NT2/D1 (cell line): ENCODE measurements at regions not wholly inside any gene's neighbourhood (a gene's known extent, or its start where the extent isn't known, plus 50 kb on each side); places are given as distances from the start of the nearest gene placed in this dataset.
"Not testable (repeated sequence)": the region's sequence is repeated elsewhere in the genome, so short reads cannot be mapped to it uniquely, and the experiment has no call there.

Source experiments
- DNase-seq: peaks from one replicate; pipeline ENCODE4 v3.0.0-alpha.2; 2011; ENCODE audit warnings: low read depth, low spot score
- H3K27me3 ChIP-seq: 2 replicates; pipeline ENCODE4 v1.6.0; 2011; ENCODE audit warnings: mild to moderate bottlenecking; ENCODE audit not compliant: insufficient read length, insufficient read depth
- H3K36me3 ChIP-seq: 2 replicates; pipeline ENCODE4 v1.6.1; 2011; ENCODE audit warnings: mild to moderate bottlenecking, low read length, mixed read lengths; ENCODE audit not compliant: insufficient read depth, insufficient read length
- H3K4me1 ChIP-seq: 2 replicates; pipeline ENCODE4 v1.5.1; 2011; ENCODE audit not compliant: insufficient read depth, insufficient read length
- H3K4me3 ChIP-seq: 2 replicates; pipeline ENCODE4 v1.5.1; 2011; ENCODE audit warnings: low read depth; ENCODE audit not compliant: insufficient read length
- H3K9ac ChIP-seq: 2 replicates; pipeline ENCODE4 v1.6.0; 2011; ENCODE audit warnings: low read depth; ENCODE audit not compliant: insufficient read length
- H3K9me3 ChIP-seq: 2 replicates; pipeline ENCODE4 v1.5.1; 2011; ENCODE audit warnings: mild to moderate bottlenecking, low read length; ENCODE audit not compliant: insufficient read depth
- SUZ12 ChIP-seq: IDR thresholded peaks from 2 replicates; pipeline ENCODE4 v1.6.1; 2011; ENCODE audit not compliant: insufficient read length, insufficient read depth; ENCODE audit errors: extremely low read depth
- YY1 ChIP-seq: IDR thresholded peaks from 2 replicates; pipeline ENCODE4 v1.6.1; 2011; ENCODE audit not compliant: insufficient read length, insufficient read depth
- ZNF274 ChIP-seq: IDR thresholded peaks from 2 replicates; pipeline ENCODE4 v1.6.1; 2011; ENCODE audit warnings: mild to moderate bottlenecking, low read depth, low read length

- Histone ChIP-seq H3K4me3 (no peak overlapping the region), H3K4me1 (no peaks in the 10 kb centered on the region), H3K36me3 (no peaks in the 10 kb centered on the region), H3K9me3 (no peaks in the 10 kb centered on the region), H3K27me3 (no peaks in the 10 kb centered on the region), H3K9ac (no peak overlapping the region)
- TF ChIP-seq ZNF274 = no peak
- TF ChIP-seq SUZ12 = no peak
- no peak for TF ChIP-seq YY1
- no peak for DNase-seq
These were observed 202.7 kb downstream of the PTH2R start for GRCh38 chr2:208609166-208609804.

GRCh38 chr2:208615675-208616074 lies 209.1 kb downstream of the PTH2R start:
- H3K4me3 ChIP-seq, H3K9me3 ChIP-seq, H3K9ac ChIP-seq, H3K36me3 ChIP-seq, DNase-seq, H3K4me1 ChIP-seq, H3K27me3 ChIP-seq: not testable (repeated sequence)

GRCh38 chr2:208618220-208618619 lies 211.6 kb downstream of the PTH2R start:
- no peaks in the 10 kb centered on the region for H3K27me3 ChIP-seq
- DNase-seq = no peak
- TF ChIP-seq YY1 (no peak), SUZ12 (no peak), ZNF274 (no peak)
- no peak overlapping the region for H3K4me3 ChIP-seq
- H3K9me3 ChIP-seq = no peaks in the 10 kb centered on the region
- H3K9ac ChIP-seq = no peak overlapping the region
- no peaks in the 10 kb centered on the region for H3K4me1 ChIP-seq
- no peaks in the 10 kb centered on the region for H3K36me3 ChIP-seq

- TF ChIP-seq SUZ12 (no peak), ZNF274 (no peak), YY1 (no peak)
- no peak for DNase-seq
- no peaks in the 10 kb centered on the region for H3K4me1 ChIP-seq
- no peaks in the 10 kb centered on the region for H3K9me3 ChIP-seq
- no peaks in the 10 kb centered on the region for H3K36me3 ChIP-seq
- H3K9ac ChIP-seq = no peak overlapping the region
- no peaks in the 10 kb centered on the region for H3K27me3 ChIP-seq
- H3K4me3 ChIP-seq = no peak overlapping the region
These were observed 213.4 kb downstream of the PTH2R start for GRCh38 chr2:208619993-208620392.

- no peaks in the 10 kb centered on the region for H3K27me3 ChIP-seq
- no peaks in the 10 kb centered on the region for H3K36me3 ChIP-seq
- H3K4me3 ChIP-seq = no peak overlapping the region
- no peak overlapping the region for H3K9ac ChIP-seq
- no peaks in the 10 kb centered on the region for H3K4me1 ChIP-seq
- no peaks in the 10 kb centered on the region for H3K9me3 ChIP-seq
- DNase-seq = no peak
- no peak for TF ChIP-seq YY1
- TF ChIP-seq ZNF274 = no peak
- no peak for TF ChIP-seq SUZ12
These were observed 213.9 kb downstream of the PTH2R start for GRCh38 chr2:208620487-208620978.

GRCh38 chr2:208627110-208627884 lies 220.7 kb downstream of the PTH2R start:
- H3K9ac ChIP-seq = no peak overlapping the region
- no peaks in the 10 kb centered on the region for H3K27me3 ChIP-seq
- no peaks in the 10 kb centered on the region for H3K9me3 ChIP-seq
- H3K36me3 ChIP-seq = no peaks in the 10 kb centered on the region
- no peak overlapping the region for H3K4me3 ChIP-seq
- no peaks in the 10 kb centered on the region for H3K4me1 ChIP-seq
- no peak for DNase-seq
- no peak for TF ChIP-seq YY1
- TF ChIP-seq ZNF274 = no peak
- TF ChIP-seq SUZ12 = no peak

GRCh38 chr2:208627916-208628315 lies 221.3 kb downstream of the PTH2R start:
- no peak for DNase-seq

More at GRCh38 chr2:208627916-208628315, 221.3 kb downstream of the PTH2R start:
- Histone ChIP-seq H3K4me1 (no peaks in the 10 kb centered on the region), H3K4me3 (no peak overlapping the region), H3K36me3 (no peaks in the 10 kb centered on the region), H3K9me3 (no peaks in the 10 kb centered on the region), H3K27me3 (no peaks in the 10 kb centered on the region), H3K9ac (no peak overlapping the region)
- no peak for TF ChIP-seq YY1
- TF ChIP-seq SUZ12 = no peak
- TF ChIP-seq ZNF274 = no peak
